ENCODE measurements at regions not wholly inside any gene's neighbourhood (a gene's known extent, or its start where the extent isn't known, plus 50 kb on each side); places are given as distances from the start of the nearest gene placed in this dataset.

DNA sequence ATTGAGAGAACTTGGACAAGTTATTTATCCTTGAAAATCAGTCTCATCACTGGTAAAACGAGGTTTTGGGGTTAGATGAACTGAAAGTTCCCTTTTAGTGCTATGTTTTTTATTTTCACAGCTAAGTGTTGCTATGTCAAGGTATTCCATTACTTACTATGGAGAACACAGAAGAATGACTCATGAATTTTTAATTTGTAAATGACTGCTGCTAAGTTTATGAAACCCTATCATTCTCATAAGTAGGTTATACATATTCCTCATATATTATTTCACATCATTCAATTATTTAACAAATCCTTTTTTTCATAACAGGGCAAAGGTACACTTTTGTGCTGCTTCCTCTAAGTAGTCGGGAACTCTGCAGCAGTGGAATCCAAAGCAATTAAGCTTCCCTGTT lies 52.2 kb upstream of the ATP1A1 start:
- DNase-seq (ENCODE audit: insufficient read length, low spot score) (no peak), FAIRE-seq (no peak)

DNA sequence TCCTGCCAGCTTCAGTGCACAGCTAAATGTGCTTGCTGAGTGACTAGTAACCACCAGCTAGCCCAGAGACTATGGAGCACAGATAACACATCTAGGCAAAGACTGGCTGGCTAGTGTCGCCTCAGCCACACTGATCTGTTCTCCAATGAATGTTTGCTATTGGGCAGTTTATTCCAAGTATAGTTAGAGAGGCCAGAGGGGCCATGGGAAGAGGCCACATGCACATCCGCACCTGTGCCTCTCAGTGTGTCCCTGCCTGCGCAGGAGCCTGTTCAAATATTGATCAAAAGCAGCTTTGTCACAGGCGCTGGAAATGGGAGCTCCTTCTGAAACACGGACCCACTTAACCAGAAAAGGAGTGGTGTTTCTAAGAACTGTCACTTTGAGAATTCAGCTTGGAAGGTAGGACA lies 51.3 kb upstream of the ATP1A1 start:
- FAIRE-seq (no peak), DNase-seq (ENCODE audit: insufficient read length, low spot score) (no peak)

DNA sequence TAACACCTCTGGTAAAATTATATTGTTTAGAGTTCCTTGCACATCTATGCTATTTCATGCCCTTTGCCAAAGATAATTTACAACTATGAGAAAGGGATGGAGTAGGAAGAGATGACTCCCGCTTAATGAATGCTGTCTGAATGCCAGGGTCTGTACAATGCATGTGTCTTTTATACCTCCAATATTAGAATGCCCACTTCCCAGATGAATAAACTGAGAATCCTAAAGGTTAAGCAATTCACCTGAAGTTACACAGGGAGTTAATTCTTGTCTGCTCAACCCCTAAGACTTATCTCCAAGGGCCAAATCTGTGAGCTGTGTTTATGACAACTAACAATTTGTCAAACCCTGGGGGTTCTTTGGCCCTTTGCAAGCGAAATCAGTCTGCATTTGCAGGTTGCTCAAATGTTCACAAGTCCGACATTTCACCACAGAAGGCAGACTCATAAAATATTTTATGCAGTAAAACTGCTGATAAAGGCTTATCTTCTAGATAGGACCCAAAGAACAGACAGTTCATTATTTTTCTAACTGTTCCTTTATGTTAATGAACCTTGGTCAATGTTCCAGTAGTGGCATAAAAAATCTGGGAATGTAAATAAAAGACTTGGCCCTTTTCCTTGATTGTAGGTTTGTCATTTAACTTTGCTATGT lies 50.2 kb upstream of the ATP1A1 start:
- no peak for FAIRE-seq
- DNase-seq (ENCODE audit: insufficient read length, low spot score) = no peak

All from GM19239 (cell line).